Esophagus muscularis mucosa (tissue), 3 donors: ENCODE measurements at regions not wholly inside any gene's neighbourhood (a gene's known extent, or its start where the extent isn't known, plus 50 kb on each side); places are given as distances from the start of the nearest gene placed in this dataset.

ENCODE experiments used
- CTCF ChIP-seq, 3 experiments: fragments of 200-600 bp in 2 of 3; fragments of 450-650 bp in 1 of 3; sonication (generic) in 2 of 3; IDR thresholded peaks; one replicate each; pipeline ENCODE4 v1.5.1; 2017 to 2019; ENCODE audit warnings: antibody characterized with exemption in 3 of 3, mild to moderate bottlenecking in 2 of 3, moderate library complexity in 1 of 3
- POLR2A ChIP-seq: fragments of 450-650 bp; IDR thresholded peaks from one replicate; pipeline ENCODE4 v1.6.1; 2017; ENCODE audit warnings: antibody characterized with exemption, moderate library complexity, mild to moderate bottlenecking, low read depth

- no peak for TF ChIP-seq CTCF (IDR thresholded peaks at IDR 0.05)
- TF ChIP-seq POLR2A, result no peak
These were observed 151.0 kb upstream of the C1orf87 start for GRCh38 chr1:60224523-60224922.
